ENCODE measurements at regions not wholly inside any gene's neighbourhood (a gene's known extent, or its start where the extent isn't known, plus 50 kb on each side); places are given as distances from the start of the nearest gene placed in this dataset.

DNA sequence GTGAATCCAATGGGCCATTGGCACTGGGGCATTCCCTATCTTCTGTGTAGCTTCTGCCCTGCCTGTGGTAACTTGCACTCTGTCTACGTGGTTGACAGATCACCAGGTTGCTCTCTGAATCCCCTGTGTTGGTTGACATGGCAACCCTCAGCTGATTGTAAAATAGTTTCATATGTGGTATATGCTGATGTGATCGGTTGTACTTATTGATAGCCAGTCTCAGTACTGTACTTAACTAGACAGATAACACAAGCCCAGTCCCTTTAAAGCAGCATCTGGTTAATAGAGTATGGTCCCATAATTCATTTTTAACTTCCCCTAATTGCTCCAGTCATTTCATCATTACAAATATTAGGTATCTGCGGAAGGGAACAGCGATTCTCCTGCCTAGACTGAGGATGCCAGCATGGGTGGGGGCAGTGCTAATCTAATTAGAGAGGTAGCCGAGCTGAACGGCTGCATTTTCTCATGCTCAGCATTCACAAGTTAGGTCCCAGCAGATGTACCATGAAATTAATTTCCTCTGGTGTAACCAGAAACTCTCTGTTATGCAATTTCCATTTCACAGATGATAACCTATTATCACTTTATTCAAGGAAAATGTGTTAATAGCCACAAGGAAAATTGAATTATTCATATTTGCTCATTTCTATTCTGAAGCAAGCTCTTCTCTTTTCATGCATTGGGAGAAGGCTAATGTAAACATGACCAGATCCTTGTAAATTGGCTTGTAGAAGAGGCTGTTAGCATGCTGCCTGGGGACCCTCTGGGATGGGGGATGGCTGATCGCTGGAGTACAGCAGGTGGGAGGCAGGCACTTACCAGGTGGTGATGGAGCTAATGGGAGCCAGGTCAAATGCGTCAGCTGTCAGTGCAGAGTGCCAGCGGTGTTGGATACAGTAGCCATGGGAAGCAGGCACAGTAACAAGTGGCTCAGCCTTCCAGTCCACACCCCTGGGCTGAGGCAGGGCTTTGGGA is 608.3 kb downstream of the GALR1 start:
- no peak for DNase-seq (ENCODE audit: low read depth)

DNA sequence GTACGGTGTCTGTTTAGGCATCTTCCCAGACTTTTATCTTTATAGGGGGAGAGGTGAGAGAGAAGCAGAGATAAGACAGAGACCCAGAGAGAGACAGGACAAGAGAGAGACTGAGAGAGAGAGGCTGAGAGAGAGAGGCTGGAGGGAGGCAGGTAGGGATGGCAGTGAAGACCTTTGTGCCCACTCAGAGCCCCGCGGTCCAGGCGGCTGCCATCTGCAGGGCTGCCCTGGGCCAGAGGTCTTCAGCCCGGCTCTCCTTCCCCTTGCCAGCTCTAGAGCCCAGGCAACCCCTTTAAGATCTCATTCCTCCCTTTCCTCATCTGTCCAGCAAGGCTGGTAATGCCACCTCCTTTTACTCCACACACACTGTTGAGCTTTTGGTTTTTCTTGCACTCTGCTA is 610.0 kb downstream of the GALR1 start:
- DNase-seq (ENCODE audit: low read depth), result no peak

DNA sequence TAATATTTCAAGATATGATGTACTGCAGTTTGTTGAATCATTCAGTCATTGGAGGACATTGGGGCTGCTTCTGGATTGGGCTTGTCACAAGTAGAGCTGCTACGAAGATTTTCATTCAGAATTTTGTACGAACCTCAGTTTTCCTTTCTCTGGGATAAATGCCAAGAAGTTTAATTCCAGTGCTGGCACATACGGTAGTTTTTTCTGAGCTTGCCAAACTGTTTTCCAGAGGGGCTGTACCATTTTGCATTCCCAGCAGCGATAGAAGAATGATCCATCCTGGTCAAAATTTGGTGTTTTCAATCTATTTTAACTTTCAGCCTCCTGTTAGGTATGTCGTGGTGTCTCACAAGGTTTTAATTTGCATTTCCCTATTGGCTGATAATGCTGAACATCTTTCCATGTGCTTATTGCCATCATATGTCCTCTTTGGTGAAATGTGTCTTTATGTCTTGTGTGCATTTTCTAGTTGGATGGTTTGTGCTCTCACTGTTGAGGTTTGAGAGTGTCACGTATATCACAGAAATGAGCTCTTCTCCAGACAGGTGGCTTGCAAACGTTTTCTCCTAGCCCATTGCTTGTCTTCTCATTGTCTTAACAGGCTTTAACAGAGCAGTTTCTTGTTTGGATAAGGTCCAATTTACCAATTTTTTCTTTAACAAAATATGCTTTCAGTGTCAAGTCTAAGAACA is 612.6 kb downstream of the GALR1 start:
- no peak for DNase-seq (ENCODE audit: low read depth)

GRCh38 chr18:77865853-77866252 is 616.2 kb downstream of the GALR1 start:
- no peak for DNase-seq (ENCODE audit: low read depth)

DNA sequence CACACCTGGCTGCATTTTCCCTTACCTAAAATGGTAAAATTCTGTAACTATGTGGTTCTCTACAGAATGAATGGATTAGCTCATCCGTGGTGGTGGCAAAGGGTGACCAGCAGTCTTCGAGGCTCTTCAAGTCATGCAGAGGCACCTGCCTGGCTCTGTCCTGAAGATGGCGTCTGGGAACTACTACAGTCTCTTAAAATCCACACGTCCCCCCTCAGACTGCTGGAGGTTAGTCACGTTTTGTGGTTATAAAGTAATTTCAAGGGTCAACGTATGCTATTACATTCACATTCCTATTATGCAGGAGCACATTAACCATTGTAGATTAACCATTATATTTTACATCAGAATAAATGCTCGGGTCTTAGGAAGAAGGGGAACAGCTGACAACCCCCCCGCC is 616.7 kb downstream of the GALR1 start:
- DNase-seq (ENCODE audit: low read depth), result no peak

DNA sequence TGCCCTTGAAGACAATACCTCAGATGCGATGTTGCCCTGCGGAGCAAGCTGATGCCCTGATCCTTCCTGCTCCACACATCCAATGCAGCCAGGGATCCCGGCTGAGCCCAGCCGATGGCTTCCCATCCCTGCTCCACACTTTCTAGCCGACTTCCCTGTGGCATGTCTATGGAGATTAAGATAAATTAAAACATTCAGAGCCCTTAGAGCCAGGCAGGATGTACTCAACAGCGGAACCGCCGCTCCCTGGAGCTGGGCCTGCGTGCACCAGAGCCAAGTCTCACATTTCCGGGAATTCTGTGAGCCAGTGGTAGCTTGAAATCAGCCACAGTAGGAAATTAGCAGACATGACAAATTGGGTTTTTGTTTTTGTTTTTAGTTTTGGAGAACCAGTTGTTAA is 620.6 kb downstream of the GALR1 start:
- no peak for DNase-seq (ENCODE audit: low read depth)

DNA sequence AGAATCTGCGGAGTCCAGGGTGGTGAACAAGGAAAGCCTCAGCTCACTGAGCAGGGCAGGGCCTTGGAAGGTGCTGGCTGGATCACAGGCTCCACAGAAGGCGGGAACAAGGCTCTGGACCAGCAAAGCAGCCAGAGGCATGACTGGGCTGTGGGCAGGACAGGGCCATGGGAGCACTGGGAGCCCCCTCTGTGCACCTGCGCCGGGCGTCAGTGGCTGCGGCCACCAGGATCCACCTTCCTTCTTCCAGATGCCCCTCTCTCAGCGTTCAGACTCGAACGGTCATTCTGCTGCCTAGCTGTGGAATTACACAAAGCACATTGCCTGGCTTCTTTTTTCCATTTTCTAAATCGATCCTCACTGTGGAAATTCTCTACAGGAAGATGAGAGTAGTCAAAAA is 621.2 kb downstream of the GALR1 start:
- DNase-seq (ENCODE audit: low read depth), result no peak

GRCh38 chr18:77872166-77872565 is 622.5 kb downstream of the GALR1 start:
- no peak for DNase-seq (ENCODE audit: low read depth)

GRCh38 chr18:77876319-77876865 is 626.7 kb downstream of the GALR1 start:
- no peak for DNase-seq (ENCODE audit: low read depth)

DNA sequence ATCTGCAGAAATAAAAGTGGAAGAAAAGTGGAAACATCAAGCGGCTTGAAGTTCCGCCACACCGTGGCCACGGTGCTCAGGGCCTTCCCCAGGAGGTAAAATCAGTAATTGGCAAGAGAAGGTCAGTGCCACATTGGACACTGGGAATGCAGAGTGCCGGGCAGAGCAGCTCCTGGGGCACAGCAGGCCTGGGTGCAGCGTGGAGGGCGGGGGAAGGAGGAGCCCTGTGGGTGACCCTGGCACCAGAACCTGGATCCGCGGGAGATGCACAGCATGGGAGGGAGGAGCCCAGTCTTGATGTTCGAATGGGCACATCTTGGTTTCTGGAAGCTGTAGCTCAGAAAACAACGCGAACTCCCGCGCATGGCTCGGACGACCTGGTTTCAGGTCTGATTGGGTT is 630.2 kb downstream of the GALR1 start:
- DNase-seq (ENCODE audit: low read depth), result no peak

GRCh38 chr18:77884454-77884853 is 634.8 kb downstream of the GALR1 start:
- DNase-seq (ENCODE audit: low read depth), result no peak

DNA sequence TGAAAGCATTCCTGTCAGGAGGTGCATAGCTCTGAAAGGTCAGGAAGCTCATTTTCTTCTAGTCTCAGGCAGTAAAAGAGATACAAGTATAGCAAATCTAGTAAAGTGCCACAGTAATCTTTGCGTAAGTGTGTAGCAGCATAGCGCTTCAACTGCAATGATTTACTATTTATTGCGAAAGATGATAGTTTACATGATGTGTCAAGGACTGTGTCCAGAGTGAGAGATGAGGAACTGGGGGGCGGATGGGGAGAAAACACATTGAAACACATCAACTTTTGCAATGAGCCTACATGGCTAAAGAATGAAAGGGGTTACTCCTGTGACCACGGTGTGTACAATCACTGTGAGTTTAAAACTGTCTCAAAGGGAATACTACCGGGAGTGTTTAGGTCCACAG is 644.4 kb downstream of the GALR1 start:
- no peak for DNase-seq (ENCODE audit: low read depth)

GRCh38 chr18:77895250-77895649 is 645.6 kb downstream of the GALR1 start:
- no peak for DNase-seq (ENCODE audit: low read depth)

DNA sequence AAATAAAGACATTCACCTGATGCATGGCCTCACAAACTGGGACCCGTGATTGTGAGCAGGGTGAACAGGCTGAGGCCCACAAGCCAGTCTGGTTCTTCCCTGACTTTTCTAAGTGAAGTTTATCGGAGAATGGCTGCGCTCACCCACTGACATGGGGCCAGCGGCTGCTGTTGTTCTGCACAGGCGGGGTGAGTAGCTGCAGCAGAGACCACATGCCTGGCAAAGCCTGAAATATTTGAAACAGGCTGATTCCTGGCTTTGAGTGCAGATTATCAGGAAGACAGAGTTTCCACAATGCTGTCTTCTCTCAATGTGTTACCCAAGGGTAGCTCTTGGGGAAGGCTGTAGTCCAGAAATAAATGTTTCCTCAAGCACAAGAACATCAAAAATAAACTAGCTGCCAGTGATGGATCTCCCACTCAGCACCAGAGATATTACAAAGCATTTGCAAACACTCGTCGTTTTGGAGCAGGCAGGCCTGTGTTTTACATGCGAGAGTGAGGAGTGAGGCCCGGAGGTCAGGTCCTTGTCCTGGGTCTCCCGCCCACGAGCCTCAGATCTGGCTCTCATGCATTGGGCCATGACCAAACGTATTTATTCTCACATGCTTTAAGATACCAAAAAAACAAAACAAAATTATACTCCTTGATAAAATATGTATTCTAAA is 647.1 kb downstream of the GALR1 start:
- DNase-seq (ENCODE audit: low read depth), result no peak

DNA sequence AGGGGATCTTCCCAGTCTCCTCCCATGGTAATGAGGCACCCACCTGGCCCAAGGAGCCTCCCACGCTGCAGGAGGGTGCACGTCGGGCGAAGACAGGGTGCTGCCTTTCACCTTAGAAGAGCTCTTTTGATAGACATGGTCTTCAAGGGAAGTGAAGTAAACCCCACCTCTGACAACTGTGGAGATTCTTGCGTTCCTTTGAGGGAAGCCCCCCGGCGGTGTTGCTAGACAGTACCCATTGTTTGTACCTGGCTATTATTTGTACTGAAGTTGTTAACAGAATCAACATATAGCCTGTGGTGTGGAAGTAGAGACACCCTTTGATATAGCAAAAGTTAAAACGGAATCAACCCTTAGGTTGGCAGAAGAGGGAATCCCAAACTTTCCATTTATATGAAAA is 648.0 kb downstream of the GALR1 start:
- no peak for DNase-seq (ENCODE audit: low read depth)

DNA sequence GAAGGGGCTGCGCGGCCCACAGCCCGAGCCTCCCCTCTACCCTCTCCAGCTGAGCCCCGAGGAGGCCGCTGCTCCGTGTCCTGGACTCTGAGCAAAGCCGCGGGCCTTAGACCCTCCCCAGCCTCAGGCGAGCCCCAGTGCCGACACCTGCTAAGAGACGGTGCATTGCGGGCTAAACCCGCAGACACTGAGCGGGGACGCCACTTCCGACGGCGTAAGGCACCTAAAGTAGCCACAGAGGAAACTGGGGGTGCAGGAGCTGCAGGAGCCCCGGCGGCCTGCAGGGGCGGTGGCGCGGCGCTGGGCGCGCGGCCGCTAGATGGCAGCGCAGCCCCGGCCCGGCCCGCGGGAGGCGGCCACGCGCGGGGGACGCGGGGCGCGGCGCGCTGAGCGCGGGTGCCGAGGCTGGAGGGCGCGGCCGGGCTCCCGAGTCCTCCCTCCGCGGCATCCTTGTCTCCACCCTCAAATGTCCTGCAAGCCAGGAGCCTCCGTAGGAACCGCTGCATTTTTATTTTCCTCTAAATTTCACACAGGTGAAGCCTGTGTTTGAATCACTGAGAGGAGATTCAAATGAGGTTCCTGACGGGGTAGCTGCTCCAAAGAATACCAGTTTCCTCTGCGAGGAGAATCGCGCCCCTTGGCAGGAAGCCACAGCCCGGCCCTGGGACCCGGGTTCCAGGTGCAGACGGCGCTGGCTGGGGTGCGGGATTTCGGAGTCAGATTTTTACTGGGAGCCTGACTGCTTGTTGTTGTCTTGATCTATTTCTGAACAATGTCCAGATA is 650.5 kb downstream of the GALR1 start:
- DNase-seq (ENCODE audit: low read depth), result peak; percentile 3

DNA sequence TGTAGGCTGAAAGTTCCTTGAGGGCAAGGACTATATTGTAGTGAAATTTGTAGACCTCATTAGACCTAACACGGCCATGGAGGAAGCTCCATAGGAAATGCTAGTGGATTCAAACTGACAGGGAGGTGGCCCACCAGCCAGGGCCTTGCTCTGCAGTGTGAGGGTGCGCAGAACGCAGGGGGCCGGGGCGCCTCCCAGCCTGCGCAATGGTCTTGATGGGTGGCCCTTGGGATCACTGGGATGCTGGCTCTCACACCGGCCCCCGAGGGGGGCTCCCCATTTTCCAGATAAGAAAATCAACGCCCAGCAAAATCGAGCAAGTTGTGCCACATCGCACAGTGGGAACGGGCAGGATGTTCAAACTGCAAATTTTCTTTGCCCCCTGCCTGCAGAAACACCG is 655.4 kb downstream of the GALR1 start:
- no peak for DNase-seq (ENCODE audit: low read depth)

DNA sequence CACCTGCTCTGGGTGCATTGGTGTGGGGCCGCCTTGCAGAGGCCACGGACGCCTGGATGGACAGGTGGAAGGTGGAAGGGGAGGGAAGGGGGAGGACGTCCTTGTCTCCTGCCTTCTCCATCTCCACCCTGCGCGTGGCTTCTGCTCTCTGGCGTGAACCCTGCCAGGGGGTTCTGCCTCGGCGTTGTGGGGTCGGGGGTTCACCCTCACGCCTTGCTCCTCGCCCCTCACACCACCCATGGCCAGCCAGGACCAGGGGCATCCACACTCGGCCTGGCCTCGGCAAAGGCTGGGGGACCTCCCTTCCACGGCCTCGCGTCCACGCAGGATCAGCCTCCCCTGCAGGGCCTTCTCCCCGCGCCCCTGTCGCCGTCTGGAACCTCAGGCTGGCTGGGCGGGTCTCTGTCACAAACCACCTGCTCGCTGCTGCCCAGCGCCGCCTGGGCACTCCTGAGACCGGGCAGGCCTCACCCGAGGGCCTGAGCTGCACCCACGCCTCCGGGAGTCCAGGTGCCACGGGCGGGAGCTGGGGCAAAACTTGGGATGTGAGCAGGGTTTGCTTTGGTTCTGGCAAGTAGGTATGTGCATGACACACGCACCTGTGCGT is 655.9 kb downstream of the GALR1 start:
- DNase-seq (ENCODE audit: low read depth), result no peak

DNA sequence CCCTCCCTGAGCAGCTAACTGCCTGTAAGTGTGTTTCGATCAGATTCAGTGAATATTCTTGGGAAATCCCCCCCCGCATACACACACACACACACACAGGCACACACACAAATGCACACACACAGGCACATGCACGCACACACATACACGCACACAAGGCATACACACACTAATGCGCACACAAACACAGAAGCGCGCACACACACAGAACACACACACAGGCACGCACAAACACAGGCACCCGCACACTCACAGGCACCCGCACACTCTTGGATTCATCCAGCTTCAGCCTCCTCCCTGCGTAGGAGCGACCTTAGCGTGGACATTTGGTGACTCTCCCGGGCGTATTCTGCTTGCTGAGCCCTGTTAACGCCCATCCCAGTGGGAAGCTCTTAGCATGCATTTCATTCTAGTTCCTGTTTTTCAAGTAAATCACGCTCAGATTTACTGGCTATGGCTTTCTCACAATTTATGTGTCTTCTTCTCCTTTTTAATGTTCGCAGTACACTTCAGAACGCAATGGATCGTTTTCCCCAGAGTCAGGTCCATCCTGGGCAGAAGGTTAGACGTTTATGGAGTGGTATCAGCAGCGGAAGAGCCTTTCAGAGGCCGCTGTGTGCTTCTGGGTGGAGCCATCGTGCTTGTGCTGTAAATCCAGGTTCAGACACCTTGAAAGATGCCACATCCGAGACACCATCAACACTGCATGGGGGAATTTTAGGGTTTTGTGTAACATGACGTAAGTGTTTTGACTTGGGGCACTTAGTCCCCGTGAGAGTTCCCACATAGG is 656.6 kb downstream of the GALR1 start:
- no peak for DNase-seq (ENCODE audit: low read depth)

- DNase-seq (ENCODE audit: low read depth), result no peak
Measured at GRCh38 chr18:77910347-77910746, 660.7 kb downstream of the GALR1 start.

All from amniotic epithelial cell (primary cell).